Mesothelial cell of epicardium (in vitro differentiated cells): ENCODE measurements at regions not wholly inside any gene's neighbourhood (a gene's known extent, or its start where the extent isn't known, plus 50 kb on each side); places are given as distances from the start of the nearest gene placed in this dataset.

Experiments used
- DNase-seq, 2 experiments: peaks; one replicate each; pipeline ENCODE4 v3.0.0; 2021; ENCODE audit warnings: low spot score in 2 of 2; ENCODE audit not compliant: unreplicated experiment in 2 of 2
- H3K27ac Mint-ChIP-seq: 2 replicates; pipeline ENCODE4 v1.8.0; 2021; ENCODE audit warnings: mixed read lengths
- H3K27me3 Mint-ChIP-seq: 2 replicates; pipeline ENCODE4 v1.8.0; 2021; ENCODE audit warnings: low read depth, mixed read lengths
- H3K36me3 Mint-ChIP-seq: 2 replicates; pipeline ENCODE4 v1.8.0; 2021; ENCODE audit warnings: mixed read lengths
- H3K4me1 Mint-ChIP-seq: 2 replicates; pipeline ENCODE4 v1.8.0; 2021; ENCODE audit warnings: mixed read lengths
- H3K4me3 Mint-ChIP-seq: 2 replicates; pipeline ENCODE4 v1.8.0; 2021; ENCODE audit warnings: mild to moderate bottlenecking, moderate library complexity, mixed read lengths
- H3K9me3 Mint-ChIP-seq: 2 replicates; pipeline ENCODE4 v1.8.0; 2021; ENCODE audit warnings: mixed read lengths
- CTCF ChIP-seq: fragments of 200-600 bp; sonication (generic); IDR thresholded peaks from one replicate; pipeline ENCODE4 v1.5.0; 2021; ENCODE audit warnings: antibody characterized with exemption; ENCODE audit not compliant: unreplicated experiment

GRCh38 chr20:22438346-22438745 is 146.0 kb downstream of the FOXA2 start:
- TF ChIP-seq CTCF, result no peak
- Mint-ChIP-seq H3K9me3 (peaks cover 12% of the 10 kb centered on the region), H3K4me1 (no peaks in the 10 kb centered on the region), H3K27me3 (peaks cover 46% of the 10 kb centered on the region), H3K4me3 (no peak overlapping the region), H3K36me3 (no peaks in the 10 kb centered on the region), H3K27ac (no peak overlapping the region)
- no peak for DNase-seq

- Mint-ChIP-seq H3K4me1 (no peaks in the 10 kb centered on the region), H3K4me3 (no peak overlapping the region), H3K36me3 (no peaks in the 10 kb centered on the region), H3K9me3 (peaks cover 12% of the 10 kb centered on the region), H3K27me3 (peaks cover 49% of the 10 kb centered on the region), H3K27ac (no peak overlapping the region)
- TF ChIP-seq CTCF, result no peak
- DNase-seq, result no peak
Measured at GRCh38 chr20:22437354-22437753, 147.0 kb downstream of the FOXA2 start.

DNA sequence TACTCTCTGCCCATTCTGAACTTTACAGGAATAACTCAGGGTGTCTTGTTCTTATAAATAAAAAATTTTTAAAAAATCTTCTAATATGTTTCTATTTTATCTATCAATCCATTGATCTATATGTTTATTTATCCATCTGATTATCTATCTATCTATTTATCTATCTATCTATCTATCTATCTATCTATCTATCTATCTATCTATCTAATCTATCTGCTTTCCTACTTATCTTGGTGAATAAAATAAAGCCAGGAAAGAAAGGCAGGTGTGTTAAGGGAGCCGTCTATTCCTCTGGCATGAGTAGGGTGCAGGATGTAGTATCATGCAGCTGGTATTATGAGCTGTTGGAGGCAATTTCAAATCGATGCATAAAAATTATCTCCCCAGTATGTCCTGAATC is 153.0 kb downstream of the FOXA2 start:
- no peak for TF ChIP-seq CTCF
- Mint-ChIP-seq H3K27me3 (peaks cover 26% of the 10 kb centered on the region), H3K27ac (no peak overlapping the region), H3K4me3 (no peak overlapping the region), H3K4me1 (peaks cover 20% of the 10 kb centered on the region), H3K36me3 (no peaks in the 10 kb centered on the region), H3K9me3 (peaks cover 12% of the 10 kb centered on the region)
- no peak for DNase-seq

- H3K36me3 Mint-ChIP-seq, result no peaks in the 10 kb centered on the region
- TF ChIP-seq CTCF, result no peak
- H3K9me3 Mint-ChIP-seq, result peaks cover 12% of the 10 kb centered on the region
- no peak for DNase-seq
- peaks cover 24% of the 10 kb centered on the region for H3K27me3 Mint-ChIP-seq
- H3K4me1 Mint-ChIP-seq, result peaks cover 26% of the 10 kb centered on the region
- peak overlapping the region; percentile 47 for H3K27ac Mint-ChIP-seq
- H3K4me3 Mint-ChIP-seq, result no peak overlapping the region
Measured at GRCh38 chr20:22430746-22431168, 153.6 kb downstream of the FOXA2 start.

GRCh38 chr20:22430154-22430745 is 154.1 kb downstream of the FOXA2 start:
- Mint-ChIP-seq H3K4me3 (no peak overlapping the region), H3K4me1 (peaks cover 31% of the 10 kb centered on the region), H3K36me3 (no peaks in the 10 kb centered on the region), H3K9me3 (peaks cover 12% of the 10 kb centered on the region), H3K27ac (peak overlapping the region; percentile 47), H3K27me3 (peaks cover 21% of the 10 kb centered on the region)
- TF ChIP-seq CTCF, result no peak
- no peak for DNase-seq
